Skeletal muscle cell (primary cell): ENCODE measurements at regions not wholly inside any gene's neighbourhood (a gene's known extent, or its start where the extent isn't known, plus 50 kb on each side); places are given as distances from the start of the nearest gene placed in this dataset.
"Not testable (repeated sequence)": the region's sequence is repeated elsewhere in the genome, so short reads cannot be mapped to it uniquely, and the experiment has no call there.

Experiments
- DNase-seq: peaks from one replicate; pipeline ENCODE4 v3.0.0-alpha.2; 2010; ENCODE audit warnings: low read depth
- H3K4me3 ChIP-seq: 2 replicates; pipeline ENCODE4 v1.5.1; 2011; ENCODE audit warnings: low read depth, mild to moderate bottlenecking, control low read depth, low read length, moderate library complexity

- no peak overlapping the region for H3K4me3 ChIP-seq
Measured at GRCh38 chr1:4174291-4175200, 274.5 kb upstream of the C1orf174 start.

GRCh38 chr1:4175566-4176405, 275.7 kb upstream of the C1orf174 start:
- H3K4me3 ChIP-seq = no peak overlapping the region
- no peak for DNase-seq

More at GRCh38 chr1:4174291-4175200, 274.5 kb upstream of the C1orf174 start:
- DNase-seq = no peak

GRCh38 chr1:4176841-4177240, 276.8 kb upstream of the C1orf174 start:
- H3K4me3 ChIP-seq = no peak overlapping the region
- no peak for DNase-seq

- DNase-seq = no peak
Measured at GRCh38 chr1:4177425-4178150, 277.5 kb upstream of the C1orf174 start.

GRCh38 chr1:4178501-4179113, 278.5 kb upstream of the C1orf174 start:
- no peak overlapping the region for H3K4me3 ChIP-seq
- no peak for DNase-seq

More at GRCh38 chr1:4177425-4178150, 277.5 kb upstream of the C1orf174 start:
- no peak overlapping the region for H3K4me3 ChIP-seq

GRCh38 chr1:4179914-4180735, 280.1 kb upstream of the C1orf174 start:
- H3K4me3 ChIP-seq = no peak overlapping the region
- no peak for DNase-seq

GRCh38 chr1:4186486-4186885, 286.4 kb upstream of the C1orf174 start:
- H3K4me3 ChIP-seq, DNase-seq: not testable (repeated sequence)

GRCh38 chr1:4203501-4203900, 303.4 kb upstream of the C1orf174 start:
- no peak overlapping the region for H3K4me3 ChIP-seq
- no peak for DNase-seq

- H3K4me3 ChIP-seq = no peak overlapping the region
- DNase-seq = no peak
Measured at GRCh38 chr1:4207183-4207582, 307.1 kb upstream of the C1orf174 start.

GRCh38 chr1:4207842-4208692, 308.0 kb upstream of the C1orf174 start:
- no peak for DNase-seq
- no peak overlapping the region for H3K4me3 ChIP-seq

GRCh38 chr1:4210043-4210442, 310.0 kb upstream of the C1orf174 start:
- DNase-seq = no peak
- no peak overlapping the region for H3K4me3 ChIP-seq

GRCh38 chr1:4212796-4213195, 312.7 kb upstream of the C1orf174 start:
- no peak for DNase-seq
- H3K4me3 ChIP-seq = no peak overlapping the region

- H3K4me3 ChIP-seq = no peak overlapping the region
- DNase-seq = no peak
Measured at GRCh38 chr1:4213366-4213973, 313.4 kb upstream of the C1orf174 start.

GRCh38 chr1:4214826-4215225, 314.8 kb upstream of the C1orf174 start:
- no peak for DNase-seq

GRCh38 chr1:4215391-4215790, 315.3 kb upstream of the C1orf174 start:
- H3K4me3 ChIP-seq = no peak overlapping the region
- no peak for DNase-seq

More at GRCh38 chr1:4214826-4215225, 314.8 kb upstream of the C1orf174 start:
- no peak overlapping the region for H3K4me3 ChIP-seq

- H3K4me3 ChIP-seq = no peak overlapping the region
- no peak for DNase-seq
Measured at GRCh38 chr1:4216231-4216630, 316.2 kb upstream of the C1orf174 start.

GRCh38 chr1:4218619-4219018, 318.5 kb upstream of the C1orf174 start:
- H3K4me3 ChIP-seq = no peak overlapping the region
- no peak for DNase-seq
